ENCODE measurements at regions not wholly inside any gene's neighbourhood (a gene's known extent, or its start where the extent isn't known, plus 50 kb on each side); places are given as distances from the start of the nearest gene placed in this dataset.

DNA sequence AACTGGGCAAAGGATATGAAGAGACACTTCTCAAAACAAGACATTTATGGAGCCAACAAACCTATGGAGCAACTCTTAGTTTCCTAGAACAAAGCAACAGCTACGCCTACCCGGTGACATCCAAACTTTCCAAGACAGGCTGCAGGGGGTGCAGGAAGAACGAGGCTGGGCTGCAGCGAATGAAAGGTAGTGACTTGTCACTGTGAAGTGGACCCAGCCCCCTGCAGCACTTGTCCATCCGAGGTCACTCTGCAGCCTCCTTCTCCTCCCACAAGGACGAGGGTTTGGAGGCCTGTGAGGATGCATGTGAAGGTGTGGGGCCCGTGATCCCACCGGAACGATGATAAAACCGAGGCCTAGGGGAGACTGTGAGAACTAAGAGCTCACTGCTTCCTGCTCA is 192.6 kb upstream of the RPL38 start:
- TF ChIP-seq, protein P1, sequence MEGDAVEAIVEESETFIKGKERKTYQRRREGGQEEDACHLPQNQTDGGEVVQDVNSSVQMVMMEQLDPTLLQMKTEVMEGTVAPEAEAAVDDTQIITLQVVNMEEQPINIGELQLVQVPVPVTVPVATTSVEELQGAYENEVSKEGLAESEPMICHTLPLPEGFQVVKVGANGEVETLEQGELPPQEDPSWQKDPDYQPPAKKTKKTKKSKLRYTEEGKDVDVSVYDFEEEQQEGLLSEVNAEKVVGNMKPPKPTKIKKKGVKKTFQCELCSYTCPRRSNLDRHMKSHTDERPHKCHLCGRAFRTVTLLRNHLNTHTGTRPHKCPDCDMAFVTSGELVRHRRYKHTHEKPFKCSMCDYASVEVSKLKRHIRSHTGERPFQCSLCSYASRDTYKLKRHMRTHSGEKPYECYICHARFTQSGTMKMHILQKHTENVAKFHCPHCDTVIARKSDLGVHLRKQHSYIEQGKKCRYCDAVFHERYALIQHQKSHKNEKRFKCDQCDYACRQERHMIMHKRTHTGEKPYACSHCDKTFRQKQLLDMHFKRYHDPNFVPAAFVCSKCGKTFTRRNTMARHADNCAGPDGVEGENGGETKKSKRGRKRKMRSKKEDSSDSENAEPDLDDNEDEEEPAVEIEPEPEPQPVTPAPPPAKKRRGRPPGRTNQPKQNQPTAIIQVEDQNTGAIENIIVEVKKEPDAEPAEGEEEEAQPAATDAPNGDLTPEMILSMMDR (IDR thresholded peaks at IDR 0.05; ENCODE audit: low read depth, low read length) = no peak
- DNase-seq (ENCODE audit: extremely low read depth, low read depth) = no peak

DNA sequence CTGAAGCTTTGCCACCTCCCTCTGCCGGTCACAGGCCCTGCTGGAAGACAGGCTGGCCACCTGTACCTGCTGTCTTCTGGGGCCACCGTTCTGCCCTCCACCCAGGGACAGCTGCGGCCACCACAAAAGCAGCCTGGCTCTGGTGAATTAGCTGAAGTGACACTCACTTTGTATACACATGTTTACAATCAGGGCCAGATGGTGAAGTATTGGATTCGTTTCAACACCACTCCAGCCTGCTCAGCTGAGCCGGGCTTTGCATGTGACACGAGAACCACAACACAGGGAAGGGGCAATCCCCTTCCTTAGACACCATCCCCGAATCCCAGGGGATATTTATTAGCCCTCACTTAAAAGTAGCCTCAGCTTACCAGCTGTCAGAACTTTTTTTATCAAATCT is 191.5 kb upstream of the RPL38 start:
- TF ChIP-seq, protein P1 (IDR thresholded peaks at IDR 0.05; ENCODE audit: low read depth, low read length) = no peak
- DNase-seq (ENCODE audit: extremely low read depth, low read depth) = no peak

- TF ChIP-seq, protein P1 (IDR thresholded peaks at IDR 0.05; ENCODE audit: low read depth, low read length) = no peak
- no peak for DNase-seq (ENCODE audit: extremely low read depth, low read depth)
Observed at GRCh38 chr17:74012465-74012864, 191.0 kb upstream of the RPL38 start.

- TF ChIP-seq, protein P1 (IDR thresholded peaks at IDR 0.05; ENCODE audit: low read depth, low read length) = no peak
- no peak for DNase-seq (ENCODE audit: extremely low read depth, low read depth)
Observed at GRCh38 chr17:74015316-74015715, 188.2 kb upstream of the RPL38 start.

DNA sequence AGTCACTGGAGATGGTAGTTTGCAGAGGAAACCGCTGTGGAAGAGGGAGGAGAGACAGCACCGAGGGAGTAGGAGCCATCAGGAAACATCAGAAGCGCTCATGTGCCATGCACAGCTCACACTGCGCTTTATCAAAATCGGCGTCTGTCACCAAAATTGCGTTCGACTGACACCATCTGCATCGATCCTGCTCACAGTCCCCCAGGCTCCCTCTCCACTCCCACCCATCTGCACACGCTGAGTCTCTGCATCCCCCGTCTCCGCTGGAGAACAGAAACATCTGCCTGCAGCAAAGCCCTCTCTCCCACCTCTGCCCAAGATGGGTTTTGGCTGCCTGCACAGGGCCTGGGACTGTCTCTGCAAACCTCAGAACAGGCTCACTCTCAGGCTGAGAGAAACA is 187.5 kb upstream of the RPL38 start:
- TF ChIP-seq, protein P1 (IDR thresholded peaks at IDR 0.05; ENCODE audit: low read depth, low read length) = no peak
- no peak for DNase-seq (ENCODE audit: extremely low read depth, low read depth)

DNA sequence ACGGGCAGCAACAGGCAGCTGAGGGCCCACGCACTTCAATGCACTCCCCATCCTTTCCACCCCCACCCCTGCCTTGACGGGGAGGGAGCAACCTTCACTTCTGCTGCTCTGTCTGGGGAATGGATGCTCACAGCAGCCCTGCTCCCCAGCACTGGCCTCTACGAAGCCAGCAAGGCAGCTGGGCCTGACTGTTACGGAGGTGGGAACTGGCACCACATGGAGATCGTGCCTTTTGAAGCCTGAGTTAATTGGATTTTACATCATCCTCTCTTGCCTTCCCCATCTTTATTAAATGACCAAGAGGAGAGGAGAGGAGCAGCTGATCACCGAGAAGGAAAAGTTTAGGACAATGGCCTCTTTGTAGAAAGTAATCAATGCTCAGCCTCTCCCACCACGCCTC is 187.0 kb upstream of the RPL38 start:
- TF ChIP-seq, protein P1 (IDR thresholded peaks at IDR 0.05; ENCODE audit: low read depth, low read length) = no peak
- DNase-seq (ENCODE audit: extremely low read depth, low read depth) = no peak

DNA sequence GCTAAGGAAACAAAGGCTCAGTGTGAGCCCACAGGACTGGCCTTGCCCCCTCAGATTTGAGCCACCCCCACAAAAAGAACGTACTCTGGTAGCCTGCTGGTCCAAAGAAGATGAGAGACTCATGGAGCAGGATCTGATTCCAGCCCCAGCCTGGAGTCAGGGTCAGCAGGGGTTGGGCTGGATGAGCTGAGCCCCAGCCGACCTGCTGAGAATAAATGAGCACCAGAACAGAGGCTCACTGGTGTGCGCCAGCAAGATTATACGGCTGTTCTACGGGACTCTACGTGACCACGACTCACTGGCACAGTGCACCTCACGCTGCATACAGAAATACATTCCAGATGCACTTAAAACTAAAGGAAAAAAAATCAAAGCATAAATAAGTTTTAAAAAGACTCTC is 186.0 kb upstream of the RPL38 start:
- TF ChIP-seq, protein P1 (IDR thresholded peaks at IDR 0.05; ENCODE audit: low read depth, low read length) = no peak
- no peak for DNase-seq (ENCODE audit: extremely low read depth, low read depth)
